ENCODE measurements at regions not wholly inside any gene's neighbourhood (a gene's known extent, or its start where the extent isn't known, plus 50 kb on each side); places are given as distances from the start of the nearest gene placed in this dataset.

DNA sequence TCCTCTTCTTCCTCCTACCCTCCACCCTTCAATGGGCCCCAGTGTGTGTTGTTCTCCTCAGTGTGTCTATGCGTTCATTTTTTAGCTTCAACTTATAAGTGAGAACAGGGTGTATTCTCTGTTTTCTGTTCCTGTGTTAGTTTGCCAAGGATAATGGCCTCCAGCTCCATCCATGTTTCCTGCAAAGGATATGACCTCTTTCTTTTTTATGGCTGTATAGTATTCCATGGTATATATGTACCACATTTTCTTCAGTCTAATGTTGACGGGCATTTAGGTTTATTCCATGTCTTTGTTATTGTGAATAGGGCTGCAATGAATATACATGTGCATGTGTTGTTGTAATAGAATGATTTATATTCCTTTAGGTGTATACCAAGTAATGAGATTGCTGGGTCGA is 634.9 kb upstream of the SEMA6A start:
- TF ChIP-seq, protein P1, sequence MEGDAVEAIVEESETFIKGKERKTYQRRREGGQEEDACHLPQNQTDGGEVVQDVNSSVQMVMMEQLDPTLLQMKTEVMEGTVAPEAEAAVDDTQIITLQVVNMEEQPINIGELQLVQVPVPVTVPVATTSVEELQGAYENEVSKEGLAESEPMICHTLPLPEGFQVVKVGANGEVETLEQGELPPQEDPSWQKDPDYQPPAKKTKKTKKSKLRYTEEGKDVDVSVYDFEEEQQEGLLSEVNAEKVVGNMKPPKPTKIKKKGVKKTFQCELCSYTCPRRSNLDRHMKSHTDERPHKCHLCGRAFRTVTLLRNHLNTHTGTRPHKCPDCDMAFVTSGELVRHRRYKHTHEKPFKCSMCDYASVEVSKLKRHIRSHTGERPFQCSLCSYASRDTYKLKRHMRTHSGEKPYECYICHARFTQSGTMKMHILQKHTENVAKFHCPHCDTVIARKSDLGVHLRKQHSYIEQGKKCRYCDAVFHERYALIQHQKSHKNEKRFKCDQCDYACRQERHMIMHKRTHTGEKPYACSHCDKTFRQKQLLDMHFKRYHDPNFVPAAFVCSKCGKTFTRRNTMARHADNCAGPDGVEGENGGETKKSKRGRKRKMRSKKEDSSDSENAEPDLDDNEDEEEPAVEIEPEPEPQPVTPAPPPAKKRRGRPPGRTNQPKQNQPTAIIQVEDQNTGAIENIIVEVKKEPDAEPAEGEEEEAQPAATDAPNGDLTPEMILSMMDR (IDR thresholded peaks at IDR 0.05; ENCODE audit: low read length, missing control alignments): no peak
- H3K4me3 ChIP-seq (replicated peaks; ENCODE audit: low read depth, low read length): no peak overlapping the region
- no peak for DNase-seq (ENCODE audit: low read depth)

DNA sequence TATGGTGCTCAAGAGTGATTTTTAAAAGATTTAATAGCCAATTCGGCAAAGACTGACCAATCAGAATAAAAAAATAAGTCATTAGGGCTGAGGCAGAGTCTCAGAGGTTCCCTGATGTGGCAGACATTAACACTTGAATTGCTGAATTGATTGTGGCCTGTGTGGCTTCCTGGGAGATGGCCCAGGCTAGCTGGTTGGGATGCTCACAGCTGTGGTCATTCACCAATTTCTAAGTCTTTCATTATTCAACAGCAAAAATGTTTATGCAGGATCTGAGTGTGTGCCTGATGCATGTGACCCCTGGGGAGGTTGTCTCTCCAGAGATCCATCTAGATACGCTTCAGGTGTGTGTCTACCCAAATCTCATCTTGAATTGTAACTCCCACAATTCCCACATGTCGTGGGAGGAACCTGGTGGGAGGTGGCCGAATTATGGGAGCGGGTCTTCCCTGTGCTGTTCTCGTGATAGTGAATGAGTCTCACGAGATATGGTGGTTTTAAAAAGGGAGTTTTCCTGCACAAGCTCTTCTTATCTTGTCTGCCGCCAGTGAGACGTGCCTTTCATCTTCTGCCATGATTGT is 632.6 kb upstream of the SEMA6A start:
- TF ChIP-seq, protein P1 (IDR thresholded peaks at IDR 0.05; ENCODE audit: low read length, missing control alignments): no peak
- no peak for DNase-seq (ENCODE audit: low read depth)
- no peak overlapping the region for H3K4me3 ChIP-seq (replicated peaks; ENCODE audit: low read depth, low read length)

DNA sequence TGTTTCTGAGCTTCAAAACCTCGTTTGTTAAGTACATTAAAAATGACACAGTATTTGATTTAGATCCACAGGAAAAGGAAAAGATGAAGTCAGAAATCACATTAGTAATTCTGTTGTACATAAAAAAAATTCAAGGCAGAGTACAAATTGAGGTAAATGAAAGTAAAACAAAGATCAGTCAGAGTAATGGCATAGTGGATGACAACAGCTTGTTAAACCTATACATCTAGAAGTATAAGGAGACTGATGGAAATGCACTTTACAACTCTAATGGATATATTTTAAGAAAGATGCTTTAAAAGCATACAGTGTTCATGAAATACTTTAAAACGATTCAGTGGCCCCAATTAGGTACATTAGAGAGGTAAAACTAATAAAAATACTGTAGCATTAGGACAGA is 631.3 kb upstream of the SEMA6A start:
- no peak overlapping the region for H3K4me3 ChIP-seq (replicated peaks; ENCODE audit: low read depth, low read length)
- no peak for DNase-seq (ENCODE audit: low read depth)
- TF ChIP-seq, protein P1 (IDR thresholded peaks at IDR 0.05; ENCODE audit: low read length, missing control alignments): no peak

DNA sequence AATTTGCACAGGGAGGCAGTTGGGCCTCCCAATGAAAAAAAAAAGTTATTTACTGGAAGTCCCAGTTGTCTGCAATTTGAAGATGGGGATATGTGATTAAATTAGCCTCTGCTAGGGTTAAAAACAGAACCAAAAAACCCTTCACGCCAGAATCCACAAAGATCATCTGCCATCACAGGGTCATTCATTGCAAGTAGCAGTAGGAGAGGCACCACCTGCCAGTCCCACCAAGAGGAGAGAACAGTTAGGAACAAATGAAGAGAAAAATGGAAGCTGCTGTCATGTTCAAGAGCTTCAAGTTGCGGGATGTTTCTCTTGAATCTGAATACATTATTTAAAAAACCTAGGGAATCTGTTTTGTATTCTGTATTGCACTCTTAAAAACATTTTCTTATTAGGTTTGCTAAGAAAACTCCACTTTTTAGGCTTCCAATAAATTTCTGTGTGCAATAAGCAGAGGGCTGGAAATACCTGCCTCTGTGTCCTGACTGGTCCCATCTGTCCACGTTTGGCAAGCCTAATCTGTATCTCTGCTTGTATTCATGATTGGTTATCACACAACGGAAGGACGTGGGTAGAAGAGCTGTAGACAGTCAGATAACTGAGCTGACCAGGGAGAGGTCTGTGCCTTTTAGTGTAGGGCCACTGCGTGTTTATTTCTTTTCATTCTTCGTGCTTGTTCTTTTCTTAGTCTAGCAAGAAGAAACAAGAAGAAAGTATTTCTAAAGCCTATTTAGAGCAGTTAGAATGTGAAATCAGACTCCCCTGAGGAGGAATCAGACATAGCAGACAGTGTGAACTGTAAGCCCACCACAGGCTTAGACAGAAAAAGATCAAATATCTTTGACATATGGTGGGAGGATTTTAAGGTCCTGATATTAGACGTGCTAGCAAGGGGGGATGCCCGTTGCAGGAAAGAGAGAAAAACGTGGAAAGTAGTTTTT is 630.6 kb upstream of the SEMA6A start:
- DNase-seq (ENCODE audit: low read depth): peak; percentile 3
- no peak overlapping the region for H3K4me3 ChIP-seq (replicated peaks; ENCODE audit: low read depth, low read length)
- TF ChIP-seq, protein P1 (IDR thresholded peaks at IDR 0.05; ENCODE audit: low read length, missing control alignments): no peak

DNA sequence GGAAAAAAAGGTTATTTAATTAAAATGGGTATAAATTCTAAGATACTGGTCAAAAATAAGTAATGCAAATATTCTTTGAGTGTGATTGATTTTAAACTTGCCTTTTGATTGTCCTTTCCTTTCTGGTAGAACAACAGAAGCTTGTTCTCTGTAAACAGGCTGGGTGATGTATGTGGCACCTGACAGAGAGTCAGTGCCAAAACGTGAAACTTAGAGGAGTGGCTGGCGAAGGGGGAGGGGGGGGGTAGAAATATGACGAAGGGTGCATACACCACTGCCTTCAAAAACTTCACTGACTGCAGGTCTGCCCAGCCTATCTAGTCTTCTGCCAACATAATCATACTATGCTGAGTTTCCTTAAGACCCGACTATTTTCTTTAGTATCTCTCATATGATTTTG is 629.8 kb upstream of the SEMA6A start:
- H3K4me3 ChIP-seq (replicated peaks; ENCODE audit: low read depth, low read length): no peak overlapping the region
- DNase-seq (ENCODE audit: low read depth): no peak
- TF ChIP-seq, protein P1 (IDR thresholded peaks at IDR 0.05; ENCODE audit: low read length, missing control alignments): no peak

DNA sequence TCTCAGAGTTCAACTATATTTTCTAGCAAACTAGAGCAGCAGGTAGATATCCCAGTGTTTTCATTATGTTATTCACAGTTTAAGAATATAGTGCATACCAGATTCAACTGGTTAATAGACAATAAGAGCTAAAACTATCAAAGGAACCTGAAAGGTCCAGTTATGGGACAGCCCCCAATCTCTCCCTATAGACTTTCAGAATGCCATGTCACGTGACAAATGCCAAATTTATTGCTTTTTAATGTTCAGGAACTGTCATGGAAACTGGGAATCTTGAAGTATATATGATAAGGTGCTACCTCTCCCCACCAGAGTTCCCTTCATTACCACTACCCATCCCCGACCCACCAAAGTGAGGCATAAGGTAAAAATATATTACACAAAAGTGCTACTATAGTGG is 629.0 kb upstream of the SEMA6A start:
- no peak for DNase-seq (ENCODE audit: low read depth)
- no peak overlapping the region for H3K4me3 ChIP-seq (replicated peaks; ENCODE audit: low read depth, low read length)
- TF ChIP-seq, protein P1 (IDR thresholded peaks at IDR 0.05; ENCODE audit: low read length, missing control alignments): no peak
